NCI-H524 (cell line): ENCODE measurements at regions not wholly inside any gene's neighbourhood (a gene's known extent, or its start where the extent isn't known, plus 50 kb on each side); places are given as distances from the start of the nearest gene placed in this dataset.
"Not testable (repeated sequence)": the region's sequence is repeated elsewhere in the genome, so short reads cannot be mapped to it uniquely, and the experiment has no call there.

Experiments used
- DNase-seq, 2 experiments: peaks; one replicate each; lab custom pipeline; 2025; lab: John Stamatoyannopoulos, UW

DNA sequence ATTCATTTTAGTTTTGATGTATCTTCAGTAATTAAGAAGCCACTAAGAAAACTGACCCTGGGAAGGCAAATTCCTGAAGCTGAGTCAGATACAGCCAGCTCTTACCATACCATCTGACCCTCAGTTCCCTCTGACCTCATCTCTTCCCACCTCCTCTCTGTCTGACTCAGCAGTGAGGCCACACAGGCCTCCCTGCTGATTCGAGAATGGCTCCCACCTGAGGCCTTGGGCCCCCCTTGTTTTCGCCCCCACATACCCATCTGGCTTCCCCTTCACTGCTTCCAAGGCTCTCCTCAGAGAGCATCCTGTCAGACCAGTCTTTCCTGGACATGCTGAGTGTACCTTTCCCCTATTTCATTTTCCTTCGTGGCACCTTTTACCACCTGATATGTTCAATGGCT lies 71.0 kb upstream of the CYP1B1 start:
- DNase-seq, result no peak

DNA sequence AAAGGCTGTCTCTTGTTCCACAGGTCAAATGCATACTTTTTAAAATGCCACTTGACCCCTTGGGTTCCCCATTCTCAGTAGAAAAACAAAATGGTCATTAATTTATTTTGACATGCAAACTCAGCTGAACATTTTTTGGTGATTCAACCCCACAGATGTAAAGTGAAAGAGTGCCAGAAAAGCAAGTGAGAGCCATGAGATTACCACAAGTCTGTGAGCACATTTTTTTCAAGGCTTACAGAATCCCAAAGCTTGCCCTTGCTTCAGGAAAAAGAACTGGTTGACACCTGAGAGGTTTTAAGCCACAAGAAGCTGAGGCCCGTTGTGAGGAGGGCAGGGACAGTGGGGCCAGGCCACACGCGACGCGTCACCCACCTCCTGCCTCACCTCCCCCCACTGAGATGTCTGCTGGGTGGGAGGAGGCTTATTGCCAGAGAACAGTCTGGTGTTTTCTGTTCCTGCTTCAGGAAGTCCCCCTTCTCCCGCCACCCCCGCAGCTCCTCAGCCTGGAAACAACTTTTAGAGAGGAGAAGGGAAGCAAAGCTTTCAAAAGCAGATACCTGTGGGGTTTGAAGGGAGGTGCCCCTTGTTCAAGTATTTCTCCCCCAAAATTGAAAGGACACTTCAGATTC lies 70.4 kb upstream of the CYP1B1 start:
- DNase-seq, result no peak

DNA sequence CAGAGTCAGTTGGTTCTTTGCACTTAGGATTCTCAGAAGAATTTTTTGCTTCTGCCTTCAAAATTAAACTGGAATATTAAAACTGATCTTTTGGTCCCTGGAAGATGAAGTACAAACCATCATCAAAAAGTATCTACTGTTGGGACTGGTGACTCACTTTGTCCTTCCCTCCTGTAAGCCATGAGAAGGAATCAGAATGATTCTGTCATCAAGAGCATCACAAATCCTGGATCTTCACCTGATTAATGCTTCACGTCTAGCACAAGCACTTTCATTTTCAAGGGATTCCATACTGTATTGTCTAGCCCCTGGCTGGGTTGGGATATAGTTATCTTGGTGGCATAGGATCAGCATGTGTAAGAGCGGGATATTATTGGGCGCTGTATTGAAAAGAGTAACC lies 69.3 kb upstream of the CYP1B1 start:
- DNase-seq, result no peak

DNA sequence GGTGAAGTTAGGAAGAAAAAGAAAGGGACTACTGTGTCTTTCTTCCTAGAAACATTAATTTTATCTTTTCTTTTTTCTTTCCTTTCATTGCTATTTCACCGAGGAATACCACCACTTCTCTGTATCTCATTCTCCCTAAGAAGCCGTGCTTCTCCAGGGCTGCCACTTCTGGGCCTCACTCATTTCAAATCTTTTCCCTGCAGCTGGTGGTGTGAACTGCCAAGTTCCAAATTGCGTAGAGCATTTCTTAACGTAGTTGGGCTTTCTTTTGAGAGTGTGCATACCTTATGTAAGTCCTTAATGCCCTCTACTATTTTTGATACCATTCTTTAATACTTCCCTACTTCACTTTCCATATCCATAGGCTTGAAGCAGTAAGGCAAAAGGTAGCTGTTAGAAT lies 66.7 kb upstream of the CYP1B1 start:
- no peak for DNase-seq

DNA sequence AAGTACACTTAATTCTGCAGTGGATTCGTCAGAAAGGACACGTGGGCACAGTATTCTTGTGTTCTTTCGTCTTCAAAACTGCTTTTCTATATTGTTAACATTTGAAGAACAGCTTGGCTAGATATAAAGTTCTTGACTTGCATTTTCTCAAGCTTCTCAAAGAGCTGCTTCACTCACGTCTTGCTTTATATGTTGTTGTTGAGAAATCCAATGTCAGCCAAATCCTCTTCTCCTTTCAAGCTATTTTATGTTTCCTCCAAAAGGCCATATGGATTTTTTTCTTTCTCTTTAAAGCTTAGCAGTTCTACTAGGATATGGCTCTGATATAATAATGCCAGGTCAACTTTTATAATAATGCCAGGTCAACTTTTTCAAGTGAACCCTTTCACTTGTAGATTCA lies 65.5 kb upstream of the CYP1B1 start:
- no peak for DNase-seq

DNA sequence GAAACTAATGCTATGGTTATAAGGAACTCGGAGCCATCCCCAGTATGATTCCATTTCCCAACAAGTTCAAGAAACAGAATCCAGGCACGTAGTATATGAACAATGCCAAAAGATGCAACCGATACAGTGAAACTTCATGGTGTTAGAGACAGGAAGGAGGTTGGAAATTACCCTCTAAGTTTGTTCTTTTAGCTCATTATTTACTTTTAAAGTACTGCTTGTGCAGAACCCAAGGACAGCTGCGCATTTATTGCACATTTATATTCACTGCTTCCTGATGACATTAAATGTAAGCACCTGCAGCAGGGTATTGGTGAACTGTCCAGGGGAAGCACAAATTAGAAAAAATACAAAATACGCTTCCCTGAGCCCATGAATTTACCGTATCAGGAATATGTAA lies 63.0 kb upstream of the CYP1B1 start:
- DNase-seq, result no peak

DNA sequence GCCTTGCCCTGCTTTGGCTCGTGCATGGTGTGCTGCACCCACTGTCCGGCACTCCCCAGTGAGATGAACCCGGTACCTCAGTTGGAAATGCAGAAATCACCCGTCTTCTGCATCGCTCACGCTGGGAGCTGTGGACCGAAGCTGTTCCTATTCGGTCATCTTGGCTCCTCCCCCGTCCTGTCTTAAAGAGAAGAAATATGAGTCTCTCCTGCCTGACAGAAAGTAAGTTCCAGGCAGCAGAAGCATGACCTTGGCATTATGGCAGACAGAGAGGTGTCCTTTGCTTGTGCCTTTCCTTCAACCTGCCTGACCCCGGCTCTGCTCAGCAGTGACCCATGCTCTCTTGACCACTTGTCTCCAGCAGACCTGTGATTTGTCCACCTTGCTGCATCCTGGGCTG lies 62.5 kb upstream of the CYP1B1 start:
- no peak for DNase-seq

DNA sequence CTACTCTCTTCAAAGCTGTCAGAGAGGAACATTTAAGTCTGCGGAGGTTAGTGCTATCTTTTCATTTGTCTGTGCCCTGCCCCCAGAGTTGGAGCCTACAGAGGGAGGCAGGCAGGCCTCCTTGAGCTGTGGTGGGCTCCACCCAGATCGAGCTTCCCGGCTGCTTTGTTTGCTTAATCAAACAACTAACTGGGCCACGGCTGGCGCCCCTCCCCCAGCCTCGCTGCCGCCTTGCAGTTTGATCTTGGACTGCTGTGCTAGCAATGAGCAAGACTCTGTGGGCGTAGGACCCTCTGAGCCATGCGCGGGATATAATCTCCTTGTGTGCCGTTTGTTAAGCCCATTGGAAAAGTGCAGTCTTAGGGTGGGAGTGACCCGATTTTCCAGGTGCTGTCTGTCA lies 62.0 kb upstream of the CYP1B1 start:
- DNase-seq, result not testable (repeated sequence)

DNA sequence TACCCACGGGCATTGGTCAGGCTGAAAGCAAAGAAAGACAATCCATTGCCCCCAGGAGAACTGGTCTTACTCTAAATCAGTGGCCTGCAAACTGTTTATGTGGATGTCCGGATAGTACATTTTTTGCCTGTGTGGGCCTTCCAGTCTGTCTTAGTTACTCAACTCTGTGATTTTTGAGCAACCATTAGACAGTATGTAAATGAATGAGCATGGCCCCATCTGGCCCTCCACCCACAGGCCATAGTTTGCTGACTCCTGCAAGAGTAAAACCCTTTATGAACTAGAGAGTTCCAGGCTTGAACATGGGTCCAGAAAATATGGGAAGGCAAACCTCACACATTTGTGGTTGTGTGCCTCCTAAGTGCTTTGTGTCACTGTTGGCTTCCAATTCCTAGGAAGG lies 55.7 kb upstream of the CYP1B1 start:
- DNase-seq, result no peak

DNA sequence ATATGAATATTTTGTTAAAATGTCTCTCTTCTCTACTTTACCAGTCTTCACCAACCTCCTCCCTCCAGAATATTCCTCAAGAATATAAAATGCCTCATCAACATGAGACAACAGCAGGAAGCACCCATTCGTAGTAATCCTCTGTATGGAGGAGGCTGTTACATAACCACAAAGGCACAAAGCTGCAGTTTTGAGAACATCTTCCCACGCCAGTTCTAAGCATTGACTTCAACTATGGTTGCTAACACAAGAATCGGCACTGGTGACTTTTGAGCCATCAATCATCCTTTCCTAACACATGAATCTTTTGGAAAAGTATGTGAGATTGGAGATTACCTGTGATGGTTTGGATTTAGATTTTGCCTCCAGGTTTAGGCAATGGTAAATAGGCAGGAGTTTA lies 54.9 kb upstream of the CYP1B1 start:
- no peak for DNase-seq

DNA sequence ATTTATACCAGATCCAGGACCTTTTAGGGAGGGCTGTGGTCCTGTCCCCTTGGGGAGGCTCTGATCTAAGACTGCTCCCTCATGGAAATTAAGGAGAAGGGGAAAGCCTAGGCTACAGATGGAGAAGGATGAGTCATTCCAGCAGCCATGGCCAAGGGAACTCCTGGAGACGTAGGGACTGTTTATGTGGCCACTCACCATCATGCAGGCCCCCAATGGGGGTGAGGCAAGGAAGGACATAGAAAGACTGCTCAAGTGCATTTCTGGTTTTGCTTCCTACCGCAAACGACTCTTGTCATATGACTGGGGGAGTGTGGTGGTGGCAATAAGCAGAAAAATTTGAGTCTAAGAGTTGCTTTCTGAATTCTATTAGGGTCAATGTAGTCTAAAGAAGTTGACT lies 54.0 kb upstream of the CYP1B1 start:
- DNase-seq, result no peak

DNA sequence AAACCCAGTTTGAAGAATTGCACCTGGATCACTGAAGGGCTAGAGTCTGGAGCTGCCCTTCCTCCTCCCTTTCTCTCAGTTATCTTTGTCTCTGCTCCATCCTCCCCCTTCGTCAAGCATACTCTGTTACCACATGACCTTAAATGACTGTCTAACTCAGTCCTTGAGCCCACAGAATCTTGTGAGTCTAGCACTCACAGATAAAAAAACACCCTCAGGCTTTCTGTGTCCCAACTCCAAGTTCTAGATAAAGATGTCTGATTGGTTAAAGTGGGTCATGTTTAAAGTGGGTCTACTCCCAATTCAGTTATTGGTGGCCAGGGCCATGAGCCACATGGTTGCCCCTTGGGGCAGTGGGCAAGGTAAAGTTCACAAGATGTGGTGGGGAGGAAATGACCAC lies 53.5 kb upstream of the CYP1B1 start:
- no peak for DNase-seq

DNA sequence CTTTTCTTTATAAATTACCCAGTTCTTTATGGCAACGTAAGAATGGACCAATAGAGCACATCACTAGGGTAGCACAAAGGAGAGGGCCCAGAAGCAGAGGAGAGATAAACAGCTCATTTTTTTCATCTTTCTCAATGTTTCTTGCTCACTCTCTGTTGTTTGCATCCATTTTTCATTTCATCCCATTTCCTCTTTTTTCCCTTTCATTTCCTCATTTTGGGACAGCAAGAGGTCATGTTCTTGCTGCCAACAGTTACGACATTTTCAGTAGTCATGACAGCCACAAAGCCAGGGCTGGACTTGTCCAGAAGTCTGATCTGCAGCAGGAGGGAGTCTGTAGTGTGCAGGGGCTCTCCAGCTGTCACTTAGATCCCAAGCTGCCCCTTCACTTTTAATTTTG lies 52.7 kb upstream of the CYP1B1 start:
- peak in 1 of 2 experiments; percentile 18 for DNase-seq

DNA sequence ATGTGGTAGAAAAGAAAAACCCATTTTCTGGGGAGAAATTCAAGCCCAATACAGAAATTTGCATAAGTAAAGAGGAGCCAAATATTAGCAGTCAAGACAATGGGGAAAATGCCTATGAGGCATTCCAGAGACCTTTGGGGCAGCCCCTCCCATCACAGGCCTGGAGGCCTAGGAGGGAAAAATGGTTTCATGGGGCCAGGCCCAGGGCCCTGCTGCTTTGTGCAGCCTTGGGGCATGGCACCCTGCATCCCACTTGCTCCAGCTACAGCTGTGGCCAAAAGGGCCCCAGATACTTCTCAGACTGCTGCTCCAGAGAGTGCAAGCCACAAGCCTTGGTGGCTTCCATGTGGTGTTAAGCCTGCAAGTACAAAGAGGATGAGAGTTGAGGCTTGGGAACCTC lies 51.3 kb upstream of the CYP1B1 start:
- no peak for DNase-seq

DNA sequence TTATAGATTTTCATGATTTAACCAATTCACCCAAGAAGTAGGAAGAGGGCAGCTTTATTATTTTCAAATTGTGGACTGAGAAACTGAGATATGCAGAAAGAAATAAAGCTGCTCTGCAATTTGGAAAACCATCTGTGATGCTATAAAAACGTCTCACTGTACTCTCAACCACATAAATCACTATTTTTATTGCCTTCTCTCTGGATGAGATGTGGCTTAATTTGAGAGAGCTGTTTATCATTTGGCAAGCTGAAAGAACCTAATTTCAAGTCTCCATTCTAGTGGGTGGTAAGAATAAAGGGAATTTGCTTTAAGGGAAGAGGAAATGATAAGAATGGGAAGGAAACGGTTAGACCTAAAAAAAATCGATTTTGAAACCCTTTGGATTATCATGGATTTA lies 49.9 kb upstream of the CYP1B1 start:
- no peak for DNase-seq
